ENCODE measurements at regions not wholly inside any gene's neighbourhood (a gene's known extent, or its start where the extent isn't known, plus 50 kb on each side); places are given as distances from the start of the nearest gene placed in this dataset.
"Not testable (repeated sequence)": the region's sequence is repeated elsewhere in the genome, so short reads cannot be mapped to it uniquely, and the experiment has no call there.

- no peaks in the 10 kb centered on the region for H3K4me1 Mint-ChIP-seq (ENCODE audit: low read depth)
Measured at GRCh38 chr5:125416055-125416454, 669.6 kb upstream of the ZNF608 start.

GRCh38 chr5:125421006-125421405, 674.6 kb upstream of the ZNF608 start:
- ATAC-seq (no peak), DNase-seq (no peak)
- no peaks in the 10 kb centered on the region for H3K27me3 Mint-ChIP-seq (ENCODE audit: low read depth)

More at GRCh38 chr5:125416055-125416454, 669.6 kb upstream of the ZNF608 start:
- Mint-ChIP-seq H3K4me3 (no peak overlapping the region), H3K36me3 (ENCODE audit: insufficient read depth) (no peaks in the 10 kb centered on the region), H3K27me3 (ENCODE audit: low read depth) (no peaks in the 10 kb centered on the region), H3K9me3 (no peaks in the 10 kb centered on the region)
- ATAC-seq (no peak), DNase-seq (no peak)

GRCh38 chr5:125422342-125422741, 675.9 kb upstream of the ZNF608 start:
- no peak overlapping the region for H3K4me3 Mint-ChIP-seq
- H3K4me1 Mint-ChIP-seq (ENCODE audit: low read depth) = no peaks in the 10 kb centered on the region
- no peaks in the 10 kb centered on the region for H3K27me3 Mint-ChIP-seq (ENCODE audit: low read depth)
- no peak for DNase-seq
- peaks cover 9% of the 10 kb centered on the region for H3K9me3 Mint-ChIP-seq
- H3K36me3 Mint-ChIP-seq (ENCODE audit: insufficient read depth) = no peaks in the 10 kb centered on the region
- ATAC-seq = no peak

More at GRCh38 chr5:125421006-125421405, 674.6 kb upstream of the ZNF608 start:
- no peaks in the 10 kb centered on the region for H3K4me1 Mint-ChIP-seq (ENCODE audit: low read depth)
- H3K4me3 Mint-ChIP-seq = no peak overlapping the region
- peaks cover 5% of the 10 kb centered on the region for H3K9me3 Mint-ChIP-seq
- no peaks in the 10 kb centered on the region for H3K36me3 Mint-ChIP-seq (ENCODE audit: insufficient read depth)

- Mint-ChIP-seq H3K4me3 (no peak overlapping the region), H3K27me3 (ENCODE audit: low read depth) (no peaks in the 10 kb centered on the region), H3K9me3 (peaks cover 12% of the 10 kb centered on the region)
Measured at GRCh38 chr5:125424402-125425141, 678.1 kb upstream of the ZNF608 start.

GRCh38 chr5:125429498-125429897, 683.1 kb upstream of the ZNF608 start:
- DNase-seq (no peak), ATAC-seq (no peak)
- Mint-ChIP-seq H3K27me3 (ENCODE audit: low read depth) (no peaks in the 10 kb centered on the region), H3K36me3 (ENCODE audit: insufficient read depth) (no peaks in the 10 kb centered on the region), H3K9me3 (peaks cover 10% of the 10 kb centered on the region), H3K4me1 (ENCODE audit: low read depth) (no peaks in the 10 kb centered on the region), H3K4me3 (no peak overlapping the region)

More at GRCh38 chr5:125424402-125425141, 678.1 kb upstream of the ZNF608 start:
- Mint-ChIP-seq H3K4me1 (ENCODE audit: low read depth) (no peaks in the 10 kb centered on the region), H3K36me3 (ENCODE audit: insufficient read depth) (no peaks in the 10 kb centered on the region)
- no peak for DNase-seq
- no peak for ATAC-seq

GRCh38 chr5:125433457-125433856, 687.0 kb upstream of the ZNF608 start:
- H3K27me3 Mint-ChIP-seq (ENCODE audit: low read depth) = no peaks in the 10 kb centered on the region
- no peaks in the 10 kb centered on the region for H3K36me3 Mint-ChIP-seq (ENCODE audit: insufficient read depth)
- H3K9me3 Mint-ChIP-seq = peaks cover 7% of the 10 kb centered on the region
- H3K4me3 Mint-ChIP-seq = no peak overlapping the region
- no peak for ATAC-seq
- H3K4me1 Mint-ChIP-seq (ENCODE audit: low read depth) = no peaks in the 10 kb centered on the region
- DNase-seq = no peak

GRCh38 chr5:125439243-125439642, 692.8 kb upstream of the ZNF608 start:
- peaks cover 32% of the 10 kb centered on the region for H3K9me3 Mint-ChIP-seq
- H3K36me3 Mint-ChIP-seq (ENCODE audit: insufficient read depth) = no peaks in the 10 kb centered on the region
- ATAC-seq (no peak), DNase-seq (no peak)
- H3K4me3 Mint-ChIP-seq = no peak overlapping the region
- H3K4me1 Mint-ChIP-seq (ENCODE audit: low read depth) = no peaks in the 10 kb centered on the region
- H3K27me3 Mint-ChIP-seq (ENCODE audit: low read depth) = no peaks in the 10 kb centered on the region

- ATAC-seq = no peak
Measured at GRCh38 chr5:125440905-125441304, 694.5 kb upstream of the ZNF608 start.

GRCh38 chr5:125446986-125447385, 700.5 kb upstream of the ZNF608 start:
- Mint-ChIP-seq H3K9me3 (peaks cover 23% of the 10 kb centered on the region), H3K27me3 (ENCODE audit: low read depth) (no peaks in the 10 kb centered on the region), H3K4me3 (no peak overlapping the region), H3K4me1 (ENCODE audit: low read depth) (no peaks in the 10 kb centered on the region), H3K36me3 (ENCODE audit: insufficient read depth) (no peaks in the 10 kb centered on the region)
- ATAC-seq (no peak), DNase-seq (no peak)

More at GRCh38 chr5:125440905-125441304, 694.5 kb upstream of the ZNF608 start:
- DNase-seq = no peak
- Mint-ChIP-seq H3K4me1 (ENCODE audit: low read depth) (no peaks in the 10 kb centered on the region), H3K36me3 (ENCODE audit: insufficient read depth) (no peaks in the 10 kb centered on the region), H3K27me3 (ENCODE audit: low read depth) (no peaks in the 10 kb centered on the region), H3K4me3 (no peak overlapping the region), H3K9me3 (peaks cover 41% of the 10 kb centered on the region)

- H3K4me3 Mint-ChIP-seq = no peak overlapping the region
- no peaks in the 10 kb centered on the region for H3K36me3 Mint-ChIP-seq (ENCODE audit: insufficient read depth)
- DNase-seq = no peak
- no peak for ATAC-seq
- peaks cover 25% of the 10 kb centered on the region for H3K9me3 Mint-ChIP-seq
- no peaks in the 10 kb centered on the region for H3K27me3 Mint-ChIP-seq (ENCODE audit: low read depth)
- no peaks in the 10 kb centered on the region for H3K4me1 Mint-ChIP-seq (ENCODE audit: low read depth)
Measured at GRCh38 chr5:125450771-125451170, 704.3 kb upstream of the ZNF608 start.

- H3K4me3 Mint-ChIP-seq = no peak overlapping the region
- H3K9me3 Mint-ChIP-seq = peaks cover 28% of the 10 kb centered on the region
- H3K27me3 Mint-ChIP-seq (ENCODE audit: low read depth) = no peaks in the 10 kb centered on the region
- H3K36me3 Mint-ChIP-seq (ENCODE audit: insufficient read depth) = no peaks in the 10 kb centered on the region
- H3K4me1 Mint-ChIP-seq (ENCODE audit: low read depth) = no peaks in the 10 kb centered on the region
- ATAC-seq (no peak), DNase-seq (no peak)
Measured at GRCh38 chr5:125451622-125452021, 705.2 kb upstream of the ZNF608 start.

- peaks cover 34% of the 10 kb centered on the region for H3K9me3 Mint-ChIP-seq
- no peak for ATAC-seq
- no peak overlapping the region for H3K4me3 Mint-ChIP-seq
- H3K27me3 Mint-ChIP-seq (ENCODE audit: low read depth) = no peaks in the 10 kb centered on the region
- H3K36me3 Mint-ChIP-seq (ENCODE audit: insufficient read depth) = no peaks in the 10 kb centered on the region
- no peaks in the 10 kb centered on the region for H3K4me1 Mint-ChIP-seq (ENCODE audit: low read depth)
- DNase-seq = no peak
Measured at GRCh38 chr5:125452991-125453390, 706.6 kb upstream of the ZNF608 start.

GRCh38 chr5:125455041-125455440, 708.6 kb upstream of the ZNF608 start:
- no peaks in the 10 kb centered on the region for H3K4me1 Mint-ChIP-seq (ENCODE audit: low read depth)
- DNase-seq = no peak
- no peak overlapping the region for H3K4me3 Mint-ChIP-seq

GRCh38 chr5:125456005-125456404, 709.6 kb upstream of the ZNF608 start:
- DNase-seq; H3K4me1 Mint-ChIP-seq (ENCODE audit: low read depth); H3K27me3 Mint-ChIP-seq (ENCODE audit: low read depth); ATAC-seq; H3K4me3 Mint-ChIP-seq; H3K36me3 Mint-ChIP-seq (ENCODE audit: insufficient read depth): not testable (repeated sequence)
- peaks cover 39% of the 10 kb centered on the region for H3K9me3 Mint-ChIP-seq

More at GRCh38 chr5:125455041-125455440, 708.6 kb upstream of the ZNF608 start:
- Mint-ChIP-seq H3K9me3 (peaks cover 42% of the 10 kb centered on the region), H3K27me3 (ENCODE audit: low read depth) (no peaks in the 10 kb centered on the region), H3K36me3 (ENCODE audit: insufficient read depth) (no peaks in the 10 kb centered on the region)
- no peak for ATAC-seq

- H3K4me3 Mint-ChIP-seq = no peak overlapping the region
- no peaks in the 10 kb centered on the region for H3K4me1 Mint-ChIP-seq (ENCODE audit: low read depth)
Measured at GRCh38 chr5:125457617-125458016, 711.2 kb upstream of the ZNF608 start.

More at GRCh38 chr5:125457617-125458016, 711.2 kb upstream of the ZNF608 start:
- Mint-ChIP-seq H3K27me3 (ENCODE audit: low read depth) (no peaks in the 10 kb centered on the region), H3K36me3 (ENCODE audit: insufficient read depth) (no peaks in the 10 kb centered on the region), H3K9me3 (peaks cover 38% of the 10 kb centered on the region)
- DNase-seq (no peak), ATAC-seq (no peak)
